HepG2 (cell line): ENCODE measurements at regions not wholly inside any gene's neighbourhood (a gene's known extent, or its start where the extent isn't known, plus 50 kb on each side); places are given as distances from the start of the nearest gene placed in this dataset.
"Not testable (repeated sequence)": the region's sequence is repeated elsewhere in the genome, so short reads cannot be mapped to it uniquely, and the experiment has no call there.

ENCODE experiments used
- ATAC-seq: fragments of 200-7000 bp; cut with Tn5 transposase; 3 replicates; pipeline ENCODE4 v1.9.1; 2020; ENCODE audit warnings: mild to moderate bottlenecking, moderate library complexity
- BruUV-seq: library from RNA; stranded (reverse); fragments of 400-500 nt; replicated peaks from 2 replicates; lab custom pipeline; 2021; lab: Mats Ljungman, UMichigan
- CTCF ChIA-PET: fragments of 300-600 bp; formaldehyde crosslinking; extraction: SDS; loops from one replicate; lab custom pipeline; 2021; ENCODE audit warnings: low total read pairs, inconsistent platforms, low intra/inter-chr PET ratio; lab: Yijun Ruan, JAX
- POLR2A ChIA-PET: fragments of 350-600 bp; sonication (Branson Sonifier 250); formaldehyde crosslinking; loops from one replicate; lab custom pipeline; 2020; ENCODE audit warnings: antibody characterized with exemption, inconsistent platforms; lab: Yijun Ruan, JAX
- DNase-seq: peaks from one replicate; pipeline ENCODE4 v3.0.0-alpha.2; 2015; ENCODE audit warnings: low spot score
- FAIRE-seq: peaks from 3 replicates; lab custom pipeline; 2011; peaks lifted over from hg19 to GRCh38; lab: Jason Lieb, UNC
- H2AFZ ChIP-seq: one replicate; pipeline ENCODE4 v1.6.1; 2011; ENCODE audit warnings: low read length, inconsistent platforms
- H3K27ac ChIP-seq: fragments of 300-600 bp; 3 replicates; pipeline ENCODE4 v1.8.0; 2011; ENCODE audit warnings: mixed run types, mild to moderate bottlenecking, mixed read lengths, low read length, inconsistent platforms; ENCODE audit not compliant: insufficient read depth; ENCODE audit errors: extremely low read length
- H3K27me3 ChIP-seq, 2 experiments: fragments of 200-600 bp in 1 of 2; 2 replicates in 1 of 2; 3 replicates in 1 of 2; pipeline versions ENCODE4 v1.6.0 to v1.8.0; 2011; ENCODE audit warnings: low read length in 2 of 2, mild to moderate bottlenecking in 2 of 2, moderate library complexity in 2 of 2, inconsistent platforms in 1 of 2; ENCODE audit not compliant: insufficient read depth in 2 of 2, control insufficient read depth in 1 of 2
- H3K36me3 ChIP-seq, 2 experiments: fragments of 200-600 bp in 1 of 2; replicated peaks in 1 of 2; 2 replicates in 1 of 2; 3 replicates in 1 of 2; pipeline versions ENCODE4 v1.5.1 to v1.8.0; 2011; ENCODE audit warnings: low read length in 2 of 2, inconsistent platforms in 1 of 2; ENCODE audit not compliant: insufficient read depth in 2 of 2, control insufficient read depth in 1 of 2
- H3K4me1 ChIP-seq: 2 replicates; pipeline ENCODE4 v1.5.1; 2012; ENCODE audit warnings: low read length, inconsistent platforms; ENCODE audit not compliant: insufficient read depth
- H3K4me2 ChIP-seq: 2 replicates; pipeline ENCODE4 v1.6.0; 2011; ENCODE audit warnings: low read depth, low read length, inconsistent platforms
- H3K4me3 ChIP-seq, 3 experiments: fragments of 200-600 bp in 1 of 3; sonication (generic), shearing (Covaris generic) in 1 of 3; replicated peaks in 1 of 3; 2 replicates each; pipeline ENCODE4 v1.5.1; 2011 to 2016; ENCODE audit warnings: low read length in 3 of 3, inconsistent platforms in 2 of 3, low read depth in 2 of 3, mild to moderate bottlenecking in 2 of 3, control low read depth in 1 of 3, mixed read lengths in 1 of 3; ENCODE audit not compliant: insufficient read depth in 1 of 3
- H3K79me2 ChIP-seq: one replicate; pipeline ENCODE4 v1.6.1; 2011; ENCODE audit warnings: low read length, inconsistent platforms; ENCODE audit not compliant: insufficient read depth
- H3K9ac ChIP-seq: 2 replicates; pipeline ENCODE4 v1.6.0; 2011; ENCODE audit warnings: mild to moderate bottlenecking, low read depth, low read length, inconsistent platforms; ENCODE audit not compliant: insufficient read depth
- H3K9me3 ChIP-seq: 2 replicates; pipeline ENCODE4 v1.5.1; 2012; ENCODE audit warnings: mild to moderate bottlenecking, low read length
- H4K20me1 ChIP-seq: 2 replicates; pipeline ENCODE4 v1.6.0; 2011; ENCODE audit warnings: inconsistent platforms, mild to moderate bottlenecking, low read length, moderate library complexity; ENCODE audit not compliant: insufficient read depth
- WGBS: methylation state at CpG from one replicate; pipeline ENCODE4 v1.1.6; 2017; ENCODE audit warnings: low lambda C conversion rate; 5-methylcytosine and 5-hydroxymethylcytosine counted together
- in situ Hi-C: cut with HindIII; loops from 2 replicates; pipeline ENCODE4 v1.10.0; 2017; ENCODE audit warnings: low pct_unique_long_range_greater_than_20kb; ENCODE audit not compliant: extremely low pct_ligation_motif_present
- intact Hi-C: fragments of 100-400 bp; cut with micrococcal nuclease; formaldehyde crosslinking; loops from one replicate; pipeline ENCODE4 v1.10.0; 2022; ENCODE audit not compliant: unreplicated experiment

GRCh38 chrX:93103353-93104067, 569.9 kb downstream of the NAP1L3 start:
- in situ Hi-C loops: not testable (repeated sequence)

GRCh38 chrX:93095535-93095934, 577.8 kb downstream of the NAP1L3 start:
- in situ Hi-C loops, CTCF ChIA-PET, DNase-seq, H3K4me3 ChIP-seq, H3K4me2 ChIP-seq, H3K9me3 ChIP-seq, H3K9ac ChIP-seq, ATAC-seq, H3K27ac ChIP-seq, H3K27me3 ChIP-seq, H3K79me2 ChIP-seq, BruUV-seq, intact Hi-C loops, FAIRE-seq, H2AFZ ChIP-seq, H3K36me3 ChIP-seq, POLR2A ChIA-PET, H3K4me1 ChIP-seq, H4K20me1 ChIP-seq: not testable (repeated sequence)
- WGBS: 47% methylated on average over 1 of the region's 1 CpG

More at GRCh38 chrX:93103353-93104067, 569.9 kb downstream of the NAP1L3 start:
- H3K9ac ChIP-seq, H3K36me3 ChIP-seq, H3K4me3 ChIP-seq, DNase-seq, H3K27ac ChIP-seq, FAIRE-seq, POLR2A ChIA-PET, H3K27me3 ChIP-seq, H3K9me3 ChIP-seq, CTCF ChIA-PET, H3K4me1 ChIP-seq, H2AFZ ChIP-seq, H3K79me2 ChIP-seq, H3K4me2 ChIP-seq, ATAC-seq, intact Hi-C loops, H4K20me1 ChIP-seq, BruUV-seq: not testable (repeated sequence)
- WGBS: 7% methylated on average over 5 of the region's 5 CpGs

GRCh38 chrX:93078906-93079305, 594.5 kb downstream of the NAP1L3 start:
- intact Hi-C loops, H2AFZ ChIP-seq, H3K27ac ChIP-seq, CTCF ChIA-PET, H3K4me1 ChIP-seq, H3K4me2 ChIP-seq, DNase-seq, H4K20me1 ChIP-seq, in situ Hi-C loops, FAIRE-seq, ATAC-seq, H3K79me2 ChIP-seq, POLR2A ChIA-PET, H3K36me3 ChIP-seq, H3K27me3 ChIP-seq, H3K9me3 ChIP-seq, BruUV-seq, H3K4me3 ChIP-seq, H3K9ac ChIP-seq: not testable (repeated sequence)
- 21% methylated on average over 4 of the region's 6 CpGs for WGBS

GRCh38 chrX:93055264-93055663, 618.1 kb downstream of the NAP1L3 start:
- H3K4me2 ChIP-seq, intact Hi-C loops, ATAC-seq, H3K36me3 ChIP-seq, FAIRE-seq, DNase-seq, H4K20me1 ChIP-seq, H3K79me2 ChIP-seq, H3K4me1 ChIP-seq, H3K27me3 ChIP-seq, BruUV-seq, H3K4me3 ChIP-seq, H3K9ac ChIP-seq, H3K27ac ChIP-seq, in situ Hi-C loops, H2AFZ ChIP-seq, H3K9me3 ChIP-seq, POLR2A ChIA-PET, CTCF ChIA-PET: not testable (repeated sequence)
